Testis (tissue), 2 donors: ENCODE measurements at regions not wholly inside any gene's neighbourhood (a gene's known extent, or its start where the extent isn't known, plus 50 kb on each side); places are given as distances from the start of the nearest gene placed in this dataset.

Experiments used
- CTCF ChIP-seq, 3 experiments: fragments of 450-650 bp in 2 of 3; fragments of 200-600 bp in 1 of 3; sonication (generic) in 1 of 3; IDR thresholded peaks; one replicate each; pipeline ENCODE4 v1.5.1; 2016 to 2019; ENCODE audit warnings: antibody characterized with exemption in 3 of 3, mild to moderate bottlenecking in 2 of 3, moderate library complexity in 1 of 3
- POLR2A ChIP-seq: fragments of 450-650 bp; IDR thresholded peaks from one replicate; pipeline ENCODE4 v1.6.1; 2017; ENCODE audit warnings: antibody characterized with exemption, mild to moderate bottlenecking, moderate library complexity

DNA sequence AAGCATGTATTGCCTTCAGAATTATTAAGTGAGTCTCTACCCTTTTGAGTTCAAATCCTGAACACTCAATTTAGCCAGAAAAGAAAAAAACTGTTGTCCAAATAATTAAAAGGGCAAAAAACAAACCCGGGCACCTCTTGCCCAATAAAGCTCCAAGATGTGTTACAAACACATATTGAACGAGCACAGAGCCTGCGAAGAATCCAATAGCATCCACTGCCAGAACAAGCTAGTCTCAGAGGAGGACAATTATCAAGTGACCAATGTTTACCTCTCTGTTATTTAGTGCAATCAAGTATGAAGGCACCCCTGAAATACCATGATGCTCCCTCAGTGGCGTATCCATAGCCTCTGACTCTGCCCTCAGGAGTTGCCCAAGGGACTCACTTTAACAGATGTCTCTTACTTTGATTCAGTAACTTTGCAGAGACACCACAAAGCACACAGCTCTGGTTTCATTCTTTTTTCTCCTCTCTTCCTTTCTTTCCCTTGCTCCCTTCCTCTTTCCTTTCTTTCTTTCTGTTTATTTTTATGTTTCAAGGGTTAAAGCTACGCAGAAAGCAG is 93.5 kb upstream of the SPATS2L start:
- TF ChIP-seq CTCF (IDR thresholded peaks at IDR 0.05), result no peak
- no peak for TF ChIP-seq POLR2A
